ENCODE measurements at regions not wholly inside any gene's neighbourhood (a gene's known extent, or its start where the extent isn't known, plus 50 kb on each side); places are given as distances from the start of the nearest gene placed in this dataset.

DNA sequence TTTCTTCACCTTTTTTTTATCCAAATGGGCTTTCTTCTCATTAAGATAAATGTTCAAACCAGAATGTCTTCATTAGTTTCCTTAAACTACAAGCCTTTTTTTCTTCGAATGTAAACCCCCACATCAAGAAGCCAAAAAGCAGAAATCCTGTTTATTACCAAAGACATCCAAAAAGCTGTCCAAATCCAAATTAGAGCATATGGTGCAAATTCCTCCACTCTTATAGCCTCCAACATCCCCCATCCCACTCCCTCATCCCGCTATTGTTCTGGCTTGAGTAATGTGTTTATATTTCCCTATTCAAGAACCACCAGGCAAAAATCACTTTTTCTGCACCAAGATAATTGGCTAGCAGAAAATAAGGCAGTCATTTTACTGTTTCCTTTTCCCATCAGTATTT lies 315.1 kb upstream of the ADGRL3 start:
- TF ChIP-seq, protein P1, sequence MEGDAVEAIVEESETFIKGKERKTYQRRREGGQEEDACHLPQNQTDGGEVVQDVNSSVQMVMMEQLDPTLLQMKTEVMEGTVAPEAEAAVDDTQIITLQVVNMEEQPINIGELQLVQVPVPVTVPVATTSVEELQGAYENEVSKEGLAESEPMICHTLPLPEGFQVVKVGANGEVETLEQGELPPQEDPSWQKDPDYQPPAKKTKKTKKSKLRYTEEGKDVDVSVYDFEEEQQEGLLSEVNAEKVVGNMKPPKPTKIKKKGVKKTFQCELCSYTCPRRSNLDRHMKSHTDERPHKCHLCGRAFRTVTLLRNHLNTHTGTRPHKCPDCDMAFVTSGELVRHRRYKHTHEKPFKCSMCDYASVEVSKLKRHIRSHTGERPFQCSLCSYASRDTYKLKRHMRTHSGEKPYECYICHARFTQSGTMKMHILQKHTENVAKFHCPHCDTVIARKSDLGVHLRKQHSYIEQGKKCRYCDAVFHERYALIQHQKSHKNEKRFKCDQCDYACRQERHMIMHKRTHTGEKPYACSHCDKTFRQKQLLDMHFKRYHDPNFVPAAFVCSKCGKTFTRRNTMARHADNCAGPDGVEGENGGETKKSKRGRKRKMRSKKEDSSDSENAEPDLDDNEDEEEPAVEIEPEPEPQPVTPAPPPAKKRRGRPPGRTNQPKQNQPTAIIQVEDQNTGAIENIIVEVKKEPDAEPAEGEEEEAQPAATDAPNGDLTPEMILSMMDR (IDR thresholded peaks at IDR 0.05): no peak
- no peak for TF ChIP-seq POLR2A (IDR thresholded peaks at IDR 0.05)
- no peak for TF ChIP-seq EP300 (IDR thresholded peaks at IDR 0.05)

Measured in tibial nerve (tissue), 4 donors.